Astrocyte of the cerebellum (primary cell): ENCODE measurements at regions not wholly inside any gene's neighbourhood (a gene's known extent, or its start where the extent isn't known, plus 50 kb on each side); places are given as distances from the start of the nearest gene placed in this dataset.

ENCODE experiments used
- DNase-seq: peaks from one replicate; pipeline ENCODE4 v3.0.0-alpha.2; 2011; ENCODE audit warnings: low read depth
- H3K4me3 ChIP-seq: 2 replicates; pipeline ENCODE4 v1.5.1; 2011; ENCODE audit warnings: mild to moderate bottlenecking, low read depth, low read length, moderate library complexity
- CTCF ChIP-seq: IDR thresholded peaks from 2 replicates; pipeline ENCODE4 v1.5.1; 2012; ENCODE audit warnings: low read length, low read depth, moderate library complexity, mild to moderate bottlenecking; ENCODE audit errors: missing control alignments
- in situ Hi-C: cut with HindIII; loops from 2 replicates; pipeline ENCODE4 v1.10.0; 2017; ENCODE audit warnings: low sequenced_read_pairs

- in situ Hi-C loops: no loop called here
- no peak for DNase-seq
- no peak for TF ChIP-seq CTCF
- H3K4me3 ChIP-seq: no peak overlapping the region
Measured at GRCh38 chr13:69589531-69590235, 517.9 kb upstream of the ATXN8OS start.

GRCh38 chr13:69585656-69586055 is 522.0 kb upstream of the ATXN8OS start:
- no peak for TF ChIP-seq CTCF
- in situ Hi-C loops: no loop called here
- no peak for DNase-seq
- no peak overlapping the region for H3K4me3 ChIP-seq

GRCh38 chr13:69580255-69580654 is 527.4 kb upstream of the ATXN8OS start:
- H3K4me3 ChIP-seq: no peak overlapping the region
- DNase-seq: no peak
- TF ChIP-seq CTCF: no peak
- in situ Hi-C loops: no loop called here

- peak; percentile 28 for TF ChIP-seq CTCF
- in situ Hi-C loops: no loop called here
- DNase-seq: peak; percentile 8
- no peak overlapping the region for H3K4me3 ChIP-seq
Measured at GRCh38 chr13:69579351-69579750, 528.3 kb upstream of the ATXN8OS start.

GRCh38 chr13:69571606-69572323 is 535.9 kb upstream of the ATXN8OS start:
- H3K4me3 ChIP-seq: no peak overlapping the region
- in situ Hi-C loops: loop anchor here (25.0 kb wide), 1 partner anchor 1016 kb away; no protein-coding TSS in a partner anchor
- no peak for DNase-seq

GRCh38 chr13:69567514-69567913 is 540.1 kb upstream of the ATXN8OS start:
- no peak overlapping the region for H3K4me3 ChIP-seq
- no peak for DNase-seq
- no peak for TF ChIP-seq CTCF
- in situ Hi-C loops: loop anchor here (25.0 kb wide), 1 partner anchor 1020 kb away; no protein-coding TSS in a partner anchor

More at GRCh38 chr13:69571606-69572323, 535.9 kb upstream of the ATXN8OS start:
- no peak for TF ChIP-seq CTCF
